Right atrium auricular region (tissue), 2 donors: ENCODE measurements at regions not wholly inside any gene's neighbourhood (a gene's known extent, or its start where the extent isn't known, plus 50 kb on each side); places are given as distances from the start of the nearest gene placed in this dataset.
A peak's percentile ranks its signal among the peaks of the same experiment; 100 is the strongest.

Experiments used
- DNase-seq: peaks from one replicate; pipeline ENCODE4 v3.0.0-alpha.2; 2019; ENCODE audit warnings: low spot score
- H3K27ac ChIP-seq, 2 donors: fragments of 200-600 bp; sonication (generic); 1 replicate in 1 of 2; 2 replicates in 1 of 2; pipeline ENCODE4 v1.5.1; 2016 to 2019
- H3K27me3 ChIP-seq, 2 donors: fragments of 200-600 bp; sonication (generic); one replicate each; pipeline versions ENCODE4 v1.5.1 to v1.6.0; 2017 to 2019
- H3K36me3 ChIP-seq: fragments of 200-600 bp; sonication (generic); one replicate; pipeline ENCODE4 v1.5.1; 2016
- H3K4me1 ChIP-seq, 2 donors: fragments of 200-600 bp; sonication (generic); one replicate each; pipeline versions ENCODE4 v1.5.1 to v1.6.0; 2017 to 2019
- H3K4me3 ChIP-seq, 2 donors: fragments of 200-600 bp; sonication (generic); 1 replicate in 1 of 2; 2 replicates in 1 of 2; pipeline ENCODE4 v1.5.1; 2017 to 2019; ENCODE audit warnings: mild to moderate bottlenecking in 1 of 2, moderate library complexity in 1 of 2
- H3K9me3 ChIP-seq, 2 donors: fragments of 200-600 bp; sonication (generic); one replicate each; pipeline ENCODE4 v1.5.1; 2019
- CTCF ChIP-seq, 2 donors: fragments of 200-600 bp; sonication (generic); IDR thresholded peaks; one replicate each; pipeline ENCODE4 v1.5.1; 2019; ENCODE audit warnings: antibody characterized with exemption in 2 of 2

- H3K4me3 ChIP-seq = no peak overlapping the region
- DNase-seq = no peak
- no peaks in the 10 kb centered on the region for H3K27me3 ChIP-seq
- no peak for TF ChIP-seq CTCF (IDR thresholded peaks at IDR 0.05)
- no peak overlapping the region for H3K27ac ChIP-seq
- H3K36me3 ChIP-seq = no peaks in the 10 kb centered on the region
- no peaks in the 10 kb centered on the region for H3K9me3 ChIP-seq
- no peaks in the 10 kb centered on the region for H3K4me1 ChIP-seq
Measured at GRCh38 chr20:48426630-48427029, 401.2 kb downstream of the PREX1 start.

- TF ChIP-seq CTCF (IDR thresholded peaks at IDR 0.05) = no peak
- DNase-seq = no peak
- Histone ChIP-seq H3K9me3 (no peaks in the 10 kb centered on the region), H3K36me3 (no peaks in the 10 kb centered on the region), H3K4me3 (no peak overlapping the region), H3K27me3 (no peaks in the 10 kb centered on the region), H3K4me1 (no peaks in the 10 kb centered on the region), H3K27ac (no peak overlapping the region)
Measured at GRCh38 chr20:48425817-48426612, 401.8 kb downstream of the PREX1 start.

GRCh38 chr20:48425321-48425720 lies 402.5 kb downstream of the PREX1 start:
- Histone ChIP-seq H3K27ac (no peak overlapping the region), H3K4me3 (no peak overlapping the region), H3K9me3 (no peaks in the 10 kb centered on the region), H3K4me1 (no peaks in the 10 kb centered on the region), H3K27me3 (no peaks in the 10 kb centered on the region), H3K36me3 (no peaks in the 10 kb centered on the region)
- no peak for DNase-seq
- no peak for TF ChIP-seq CTCF (IDR thresholded peaks at IDR 0.05)

GRCh38 chr20:48422242-48422960 lies 405.4 kb downstream of the PREX1 start:
- DNase-seq = no peak
- Histone ChIP-seq H3K27me3 (no peaks in the 10 kb centered on the region), H3K27ac (no peak overlapping the region), H3K4me3 (no peak overlapping the region), H3K9me3 (no peaks in the 10 kb centered on the region), H3K36me3 (no peaks in the 10 kb centered on the region), H3K4me1 (no peaks in the 10 kb centered on the region)
- TF ChIP-seq CTCF (IDR thresholded peaks at IDR 0.05) = no peak

GRCh38 chr20:48421547-48421946 lies 406.3 kb downstream of the PREX1 start:
- no peaks in the 10 kb centered on the region for H3K27me3 ChIP-seq
- H3K27ac ChIP-seq = no peak overlapping the region
- no peak overlapping the region for H3K4me3 ChIP-seq
- no peaks in the 10 kb centered on the region for H3K36me3 ChIP-seq
- peak in 1 of 2 donors; percentile 9 for TF ChIP-seq CTCF (IDR thresholded peaks at IDR 0.05)
- no peak for DNase-seq
- no peaks in the 10 kb centered on the region for H3K9me3 ChIP-seq
- no peaks in the 10 kb centered on the region for H3K4me1 ChIP-seq
